Astrocyte of the spinal cord (primary cell): ENCODE measurements at regions not wholly inside any gene's neighbourhood (a gene's known extent, or its start where the extent isn't known, plus 50 kb on each side); places are given as distances from the start of the nearest gene placed in this dataset.

ENCODE experiments used
- DNase-seq: peaks from one replicate; pipeline ENCODE4 v3.0.0; 2011; ENCODE audit warnings: low read depth, low spot score
- H3K4me3 ChIP-seq: 2 replicates; pipeline ENCODE4 v1.5.1; 2011; ENCODE audit warnings: low read depth, mild to moderate bottlenecking, low read length, moderate library complexity
- in situ Hi-C: cut with HindIII; loops from 2 replicates; pipeline ENCODE4 v1.10.0; 2017; ENCODE audit warnings: low sequenced_read_pairs
- TF ChIP-seq, protein P1 (sequence below): IDR thresholded peaks from 2 replicates; pipeline ENCODE4 v1.5.1; 2012; ENCODE audit warnings: low read depth, mild to moderate bottlenecking, low read length, inconsistent platforms

DNA sequence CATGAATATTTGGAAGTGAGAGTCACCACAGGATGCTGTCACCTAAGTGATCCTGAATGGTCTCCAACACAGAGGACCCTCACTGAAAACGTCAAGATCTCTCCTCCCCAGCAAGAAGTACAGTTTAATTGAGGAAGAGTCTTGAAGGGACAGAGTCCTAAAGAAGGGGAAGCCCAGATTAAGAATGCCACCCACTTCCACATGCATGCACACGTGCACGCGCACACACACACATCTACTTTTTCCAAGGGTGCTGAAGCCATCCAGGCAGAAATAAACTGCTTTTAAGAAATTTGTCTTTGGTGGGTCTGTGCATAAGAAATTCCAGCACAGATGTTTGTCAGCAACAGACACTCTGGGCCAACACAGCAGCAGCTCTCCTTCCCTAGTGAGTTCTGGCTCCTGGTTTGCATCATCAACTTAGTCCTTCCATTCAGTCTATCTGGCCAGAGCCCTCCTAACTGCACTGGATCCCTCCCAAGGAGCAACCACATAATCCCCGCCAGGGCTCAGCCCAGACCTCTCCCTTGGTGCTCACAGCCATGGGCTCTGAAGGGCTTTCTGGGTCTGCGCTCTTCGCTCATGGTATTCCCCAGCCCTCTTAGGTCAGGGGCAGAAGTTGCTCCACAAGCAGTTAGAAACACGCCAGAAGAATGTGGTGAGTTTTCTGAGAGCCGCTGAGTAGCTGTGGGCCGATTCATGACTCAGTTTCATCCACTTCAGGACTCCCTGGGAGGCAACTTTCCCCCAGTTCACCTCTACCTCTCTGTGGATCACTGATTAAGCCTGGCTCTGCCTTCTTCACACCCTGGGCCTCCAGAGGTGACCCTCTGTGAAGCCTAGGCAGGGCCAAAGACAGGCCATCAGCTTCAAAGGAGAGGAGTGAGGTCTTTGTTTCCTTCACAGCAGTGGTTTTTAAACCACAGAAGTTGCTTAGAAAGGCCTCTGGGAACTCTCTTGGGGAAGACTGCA lies 132.6 kb upstream of the LIPC start:
- no peak overlapping the region for H3K4me3 ChIP-seq
- in situ Hi-C loops = no loop called here
- TF ChIP-seq, protein P1, sequence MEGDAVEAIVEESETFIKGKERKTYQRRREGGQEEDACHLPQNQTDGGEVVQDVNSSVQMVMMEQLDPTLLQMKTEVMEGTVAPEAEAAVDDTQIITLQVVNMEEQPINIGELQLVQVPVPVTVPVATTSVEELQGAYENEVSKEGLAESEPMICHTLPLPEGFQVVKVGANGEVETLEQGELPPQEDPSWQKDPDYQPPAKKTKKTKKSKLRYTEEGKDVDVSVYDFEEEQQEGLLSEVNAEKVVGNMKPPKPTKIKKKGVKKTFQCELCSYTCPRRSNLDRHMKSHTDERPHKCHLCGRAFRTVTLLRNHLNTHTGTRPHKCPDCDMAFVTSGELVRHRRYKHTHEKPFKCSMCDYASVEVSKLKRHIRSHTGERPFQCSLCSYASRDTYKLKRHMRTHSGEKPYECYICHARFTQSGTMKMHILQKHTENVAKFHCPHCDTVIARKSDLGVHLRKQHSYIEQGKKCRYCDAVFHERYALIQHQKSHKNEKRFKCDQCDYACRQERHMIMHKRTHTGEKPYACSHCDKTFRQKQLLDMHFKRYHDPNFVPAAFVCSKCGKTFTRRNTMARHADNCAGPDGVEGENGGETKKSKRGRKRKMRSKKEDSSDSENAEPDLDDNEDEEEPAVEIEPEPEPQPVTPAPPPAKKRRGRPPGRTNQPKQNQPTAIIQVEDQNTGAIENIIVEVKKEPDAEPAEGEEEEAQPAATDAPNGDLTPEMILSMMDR = no peak
- peak; percentile 81 for DNase-seq

DNA sequence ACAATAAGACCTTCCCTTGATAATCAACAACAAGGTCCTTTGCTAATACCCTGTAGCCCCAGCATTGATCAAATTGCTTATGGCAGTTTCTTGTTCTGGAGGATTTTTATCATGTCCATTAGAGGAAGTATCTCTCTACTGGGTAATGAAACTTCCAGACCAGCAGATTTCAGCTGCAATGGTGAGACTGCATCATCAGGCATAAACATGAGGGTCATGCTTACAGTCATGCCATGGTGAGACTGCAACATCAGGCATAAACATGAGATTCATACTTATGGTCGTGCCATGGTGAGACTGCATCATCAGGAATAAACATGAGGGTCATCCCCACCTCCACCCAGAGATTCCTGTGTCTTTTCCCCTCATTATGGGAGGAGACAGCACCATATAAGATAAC lies 129.0 kb upstream of the LIPC start:
- no peak for DNase-seq

DNA sequence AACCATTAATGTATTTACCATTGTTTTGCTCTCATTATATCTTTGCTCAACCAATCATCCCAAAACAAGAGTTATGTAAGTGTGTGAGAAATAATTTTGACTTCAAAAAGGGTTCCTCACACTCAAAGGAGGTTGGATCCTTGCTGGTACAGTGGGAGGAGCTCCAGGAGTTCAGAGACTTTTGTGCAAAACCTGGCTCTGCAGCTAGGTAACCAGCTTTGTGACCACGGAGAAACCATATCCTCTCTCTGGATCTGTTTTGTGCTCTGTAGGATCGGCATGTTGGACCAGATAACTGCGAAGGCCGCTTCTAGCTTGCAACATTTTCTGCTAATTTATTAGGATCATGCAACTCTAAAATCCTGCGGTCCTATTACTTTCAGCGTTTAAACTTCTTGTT lies 128.6 kb upstream of the LIPC start:
- TF ChIP-seq, protein P1 = no peak
- no peak overlapping the region for H3K4me3 ChIP-seq
- in situ Hi-C loops = no loop called here
- no peak for DNase-seq

More for the DNA sequence above, 129.0 kb upstream of the LIPC start:
- TF ChIP-seq, protein P1 = no peak
- H3K4me3 ChIP-seq = no peak overlapping the region
- in situ Hi-C loops = no loop called here

DNA sequence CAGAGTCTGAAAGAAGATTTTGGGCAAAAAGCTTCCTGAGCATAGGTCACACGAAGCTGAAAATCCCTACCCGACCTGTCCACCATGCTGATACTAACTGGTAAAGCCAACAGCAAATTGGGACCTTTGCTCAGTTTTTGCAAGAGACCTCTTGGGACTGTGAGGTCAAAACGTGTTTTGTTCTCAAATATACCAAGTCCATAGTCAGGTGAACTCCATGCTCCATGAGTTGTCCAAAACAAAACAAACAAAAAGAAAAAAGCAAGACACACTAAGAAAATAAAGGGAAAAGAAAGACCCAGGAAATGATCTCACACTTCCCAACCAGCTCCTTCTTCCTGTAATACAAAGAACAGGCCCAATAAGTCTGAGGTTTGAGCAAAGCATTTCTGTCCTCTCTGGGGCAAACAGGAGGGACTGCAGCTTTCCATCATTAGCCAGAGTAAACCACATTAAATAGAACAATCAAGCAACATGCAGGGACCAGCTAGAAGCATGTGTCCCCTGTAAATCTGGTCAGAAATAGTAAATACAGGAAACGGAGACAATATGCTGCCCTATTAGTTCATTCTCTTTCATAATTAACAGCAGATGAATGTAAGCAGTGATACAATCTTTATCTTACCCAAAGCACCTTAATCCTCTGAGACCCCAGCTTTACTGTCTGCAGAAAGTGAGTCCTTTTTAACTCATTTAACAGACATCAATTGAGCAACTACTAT lies 125.0 kb upstream of the LIPC start:
- TF ChIP-seq, protein P1 = no peak
- in situ Hi-C loops = no loop called here
- DNase-seq = peak; percentile 14

DNA sequence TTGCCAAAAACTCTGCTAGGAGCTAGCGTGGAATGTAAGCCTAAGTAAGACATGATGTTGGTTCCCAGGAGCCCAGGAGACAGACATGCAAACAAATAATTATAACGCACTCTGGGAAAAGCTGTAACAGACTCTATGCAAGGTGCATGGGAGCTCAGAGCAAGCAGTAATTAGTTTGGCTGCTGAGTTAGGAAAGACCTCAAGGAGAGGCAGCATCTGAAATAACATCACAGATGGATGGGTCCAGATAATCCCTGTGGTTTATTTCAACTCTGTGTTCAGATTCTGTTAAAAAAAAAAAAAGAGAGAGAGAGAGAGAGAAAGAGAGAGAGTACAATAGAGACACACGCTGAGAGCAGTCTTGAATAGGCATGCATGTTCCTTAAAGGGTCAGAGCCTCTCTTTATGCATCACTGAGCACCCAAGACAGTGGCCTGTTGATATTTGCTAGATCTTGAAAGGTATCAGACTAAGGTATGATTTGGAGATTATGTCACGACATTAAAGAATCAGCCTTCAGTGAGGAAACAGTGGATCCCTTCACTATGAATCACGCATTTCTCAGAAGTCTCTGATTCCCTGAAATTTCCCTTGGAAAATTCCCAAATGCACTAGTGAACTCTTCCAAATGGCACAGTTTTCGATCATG lies 124.4 kb upstream of the LIPC start:
- no peak overlapping the region for H3K4me3 ChIP-seq
- TF ChIP-seq, protein P1 = no peak
- peak; percentile 61 for DNase-seq
- in situ Hi-C loops = no loop called here

More for the DNA sequence above, 125.0 kb upstream of the LIPC start:
- no peak overlapping the region for H3K4me3 ChIP-seq

DNA sequence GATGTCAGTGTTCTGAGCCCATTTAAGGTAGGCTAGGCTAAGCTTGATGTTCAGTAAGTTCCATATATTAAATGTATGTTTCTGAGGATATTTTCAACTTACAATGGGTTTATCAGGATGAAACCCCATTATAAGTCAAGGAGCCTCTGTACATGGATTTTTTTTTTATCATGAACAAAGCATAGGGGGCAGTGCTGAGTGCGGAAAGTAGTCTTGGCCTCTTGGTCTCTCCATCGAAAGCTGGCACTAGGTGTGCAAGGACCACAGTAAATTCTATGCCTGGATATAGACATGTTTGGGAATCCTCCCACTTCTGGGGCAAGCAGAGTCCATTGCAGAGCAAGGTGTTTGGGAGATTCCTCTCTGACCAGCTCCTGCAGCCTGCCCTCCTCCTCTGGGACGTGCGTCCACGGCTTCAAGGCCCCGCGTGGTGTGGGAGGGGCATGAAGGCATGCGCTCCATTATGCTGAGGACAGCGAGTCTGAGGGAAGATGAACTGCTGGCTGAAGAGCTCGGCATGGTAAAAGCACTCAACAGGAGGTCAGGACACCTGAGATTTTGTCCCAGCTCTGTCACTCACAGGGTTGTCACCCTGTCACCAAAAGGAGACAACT lies 122.9 kb upstream of the LIPC start:
- no peak for DNase-seq
- no peak overlapping the region for H3K4me3 ChIP-seq
- in situ Hi-C loops = no loop called here
- TF ChIP-seq, protein P1 = no peak
